HEK293 (cell line): ENCODE measurements at regions not wholly inside any gene's neighbourhood (a gene's known extent, or its start where the extent isn't known, plus 50 kb on each side); places are given as distances from the start of the nearest gene placed in this dataset.
A peak's percentile ranks its signal among the peaks of the same experiment; 100 is the strongest.

Experiments used
- CTCF ChIA-PET: fragments of 350-600 bp; formaldehyde crosslinking; extraction: SDS; loops from one replicate; lab custom pipeline; 2021; ENCODE audit warnings: antibody characterized with exemption; lab: Yijun Ruan, JAX
- POLR2A ChIA-PET: fragments of 300-600 bp; formaldehyde crosslinking; extraction: SDS; loops from one replicate; lab custom pipeline; 2020; ENCODE audit warnings: antibody characterized with exemption, inconsistent platforms; lab: Yijun Ruan, JAX
- H3K27ac ChIP-seq: fragments of 200-500 bp; sonication (Bioruptor generic); 2 replicates; pipeline ENCODE4 v1.5.1; 2014; ENCODE audit warnings: low read depth, low read length, control low read depth, inconsistent platforms; ENCODE audit errors: extremely low read depth
- H3K36me3 ChIP-seq, 2 experiments: fragments of 200-500 bp in 1 of 2; sonication (Bioruptor generic) in 1 of 2; 1 replicate in 1 of 2; 2 replicates in 1 of 2; pipeline ENCODE4 v1.5.1; 2014 to 2017; ENCODE audit warnings: inconsistent platforms in 2 of 2, low read length in 2 of 2; ENCODE audit not compliant: control insufficient read depth in 2 of 2, insufficient read depth in 1 of 2
- H3K4me1 ChIP-seq: fragments of 200-500 bp; sonication (Bioruptor generic); 2 replicates; pipeline ENCODE4 v1.5.1; 2014; ENCODE audit warnings: mild to moderate bottlenecking, low read length, inconsistent platforms; ENCODE audit not compliant: control insufficient read depth, insufficient read depth
- H3K4me3 ChIP-seq: 2 replicates; pipeline ENCODE4 v1.5.1; 2011; ENCODE audit warnings: low read depth, mild to moderate bottlenecking, control low read depth, low read length, moderate library complexity
- H3K9me3 ChIP-seq: fragments of 200-500 bp; sonication (Bioruptor generic); 2 replicates; pipeline ENCODE4 v1.5.1; 2014; ENCODE audit warnings: low read depth, low read length, inconsistent platforms; ENCODE audit not compliant: control insufficient read depth, insufficient read depth
- GLIS2 ChIP-seq: fragments of 450-650 bp; formaldehyde crosslinking; IDR thresholded peaks from 2 replicates; pipeline ENCODE4 v1.5.1; 2016; ENCODE audit warnings: missing biosample characterization, missing genetic modification characterization
- MZF1 ChIP-seq: fragments of 450-650 bp; formaldehyde crosslinking; IDR thresholded peaks from 2 replicates; pipeline ENCODE4 v1.5.1; 2017; ENCODE audit warnings: missing biosample characterization, missing genetic modification characterization, borderline replicate concordance
- WT1 ChIP-seq: fragments of 450-650 bp; formaldehyde crosslinking; IDR thresholded peaks from 2 replicates; pipeline ENCODE4 v1.5.1; 2016; ENCODE audit warnings: missing biosample characterization, missing genetic modification characterization
- ZBTB7A ChIP-seq: fragments of 450-650 bp; formaldehyde crosslinking; IDR thresholded peaks from 2 replicates; pipeline ENCODE4 v1.5.1; 2016; ENCODE audit warnings: low read depth, missing biosample characterization, missing genetic modification characterization
- ZFHX2 ChIP-seq: fragments of 450-650 bp; formaldehyde crosslinking; conservative IDR thresholded peaks from 2 replicates; pipeline ENCODE4 v1.5.1; 2016; ENCODE audit warnings: missing biosample characterization, missing genetic modification characterization
- ZNF138 ChIP-seq: fragments of 450-650 bp; formaldehyde crosslinking; IDR thresholded peaks from 2 replicates; pipeline ENCODE4 v1.5.1; 2016; ENCODE audit warnings: missing biosample characterization, missing genetic modification characterization, borderline replicate concordance
- ZNF175 ChIP-seq: fragments of 450-650 bp; formaldehyde crosslinking; IDR thresholded peaks from 2 replicates; pipeline ENCODE4 v1.5.1; 2016; ENCODE audit warnings: missing biosample characterization, missing genetic modification characterization
- ZNF239 ChIP-seq: fragments of 450-650 bp; formaldehyde crosslinking; IDR thresholded peaks from 2 replicates; pipeline ENCODE4 v1.5.1; 2016; ENCODE audit warnings: missing biosample characterization, missing genetic modification characterization
- ZNF274 ChIP-seq, 2 experiments: fragments of 200-500 bp in 1 of 2; fragments of 450-650 bp in 1 of 2; sonication (Bioruptor generic) in 1 of 2; formaldehyde crosslinking in 1 of 2; IDR thresholded peaks; 2 replicates each; pipeline versions ENCODE4 v1.5.1 to v1.6.1; 2014 to 2016; ENCODE audit warnings: borderline replicate concordance in 1 of 2, inconsistent platforms in 1 of 2, low read length in 1 of 2, missing biosample characterization in 1 of 2, missing genetic modification characterization in 1 of 2
- ZNF366 ChIP-seq: fragments of 450-650 bp; formaldehyde crosslinking; conservative IDR thresholded peaks from 2 replicates; pipeline ENCODE4 v1.5.1; 2016; ENCODE audit warnings: missing biosample characterization, missing genetic modification characterization
- ZNF433 ChIP-seq: fragments of 450-650 bp; formaldehyde crosslinking; IDR thresholded peaks from 2 replicates; pipeline ENCODE4 v1.5.1; 2016; ENCODE audit warnings: missing biosample characterization, missing genetic modification characterization, low read depth
- ZNF48 ChIP-seq: fragments of 450-650 bp; formaldehyde crosslinking; IDR thresholded peaks from 2 replicates; pipeline ENCODE4 v1.5.1; 2016; ENCODE audit warnings: missing biosample characterization, missing genetic modification characterization
- ZNF548 ChIP-seq: fragments of 450-650 bp; formaldehyde crosslinking; IDR thresholded peaks from 2 replicates; pipeline ENCODE4 v1.5.1; 2016; ENCODE audit warnings: missing biosample characterization, missing genetic modification characterization
- ZNF549 ChIP-seq: fragments of 450-650 bp; IDR thresholded peaks from 2 replicates; pipeline ENCODE4 v1.5.1; 2018; ENCODE audit warnings: missing biosample characterization, missing genetic modification characterization, mild to moderate bottlenecking, inconsistent platforms, moderate library complexity
- ZNF560 ChIP-seq: fragments of 450-650 bp; formaldehyde crosslinking; IDR thresholded peaks from 2 replicates; pipeline ENCODE4 v1.5.1; 2017; ENCODE audit warnings: missing biosample characterization, missing genetic modification characterization, borderline replicate concordance
- ZNF623 ChIP-seq: fragments of 450-650 bp; formaldehyde crosslinking; IDR thresholded peaks from 2 replicates; pipeline ENCODE4 v1.5.1; 2016; ENCODE audit warnings: missing biosample characterization, missing genetic modification characterization
- ZNF629 ChIP-seq: fragments of 450-650 bp; formaldehyde crosslinking; IDR thresholded peaks from 2 replicates; pipeline ENCODE4 v1.5.1; 2017; ENCODE audit warnings: missing biosample characterization, missing genetic modification characterization
- TF ChIP-seq, protein P1 (sequence below): fragments of 450-650 bp; formaldehyde crosslinking; IDR thresholded peaks from 2 replicates; pipeline ENCODE4 v1.5.1; 2016; ENCODE audit warnings: missing biosample characterization, missing genetic modification characterization, borderline replicate concordance
- TF ChIP-seq, protein P2 (sequence below): fragments of 450-650 bp; formaldehyde crosslinking; IDR thresholded peaks from 2 replicates; pipeline ENCODE4 v1.5.1; 2016; ENCODE audit warnings: missing biosample characterization, missing genetic modification characterization
- TF ChIP-seq, protein P3 (sequence below): fragments of 450-650 bp; formaldehyde crosslinking; conservative IDR thresholded peaks from 2 replicates; pipeline ENCODE4 v1.5.1; 2016; ENCODE audit warnings: low read depth, missing biosample characterization, missing genetic modification characterization
- TF ChIP-seq, protein P4 (sequence below): fragments of 450-650 bp; formaldehyde crosslinking; optimal IDR thresholded peaks from 2 replicates; pipeline ENCODE3; 2016; ENCODE audit warnings: missing biosample characterization, mild to moderate bottlenecking, missing genetic modification characterization

DNA sequence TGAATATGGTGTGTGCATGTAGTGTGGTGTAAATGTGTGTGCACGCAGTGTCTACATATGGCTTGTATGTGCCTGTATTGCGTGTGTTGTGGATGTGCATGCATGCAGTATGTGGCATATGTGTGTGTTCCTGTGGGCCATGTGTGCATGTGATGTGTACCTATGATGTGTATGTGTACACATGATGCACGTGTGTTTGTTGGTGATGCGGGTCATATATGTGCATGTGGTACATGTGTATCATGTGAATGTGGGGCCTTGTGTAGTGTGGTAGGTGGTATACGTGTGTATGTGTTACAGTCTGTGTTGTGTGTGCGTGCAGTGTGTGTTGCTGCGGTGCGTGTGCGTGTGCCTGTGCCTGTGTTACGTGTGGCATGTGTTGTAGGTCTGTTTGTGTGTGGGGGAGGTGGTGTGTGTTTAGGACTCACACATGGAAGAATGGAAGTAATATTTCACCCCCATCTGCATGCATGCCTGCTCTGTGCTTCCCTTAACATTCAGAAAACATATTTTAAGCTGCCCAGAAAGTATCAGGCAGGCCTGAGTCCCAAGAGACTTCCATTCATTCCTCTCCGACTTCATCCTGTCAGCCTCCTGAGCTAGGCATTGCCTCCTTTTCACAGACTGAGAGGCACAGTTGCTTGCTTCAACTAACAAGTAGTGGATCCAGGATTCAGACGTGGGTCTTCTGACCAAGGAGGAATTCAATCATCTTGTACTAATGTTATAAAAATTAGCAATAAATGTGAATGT is 55.4 kb upstream of the RUFY1 start:
- Histone ChIP-seq H3K36me3 (no peaks in the 10 kb centered on the region), H3K4me3 (no peak overlapping the region), H3K9me3 (no peaks in the 10 kb centered on the region), H3K4me1 (no peaks in the 10 kb centered on the region), H3K27ac (no peak overlapping the region)
- no peak for TF ChIP-seq ZNF548
- TF ChIP-seq ZNF175 (tag by site-specific recombination) = no peak
- TF ChIP-seq, protein P1, sequence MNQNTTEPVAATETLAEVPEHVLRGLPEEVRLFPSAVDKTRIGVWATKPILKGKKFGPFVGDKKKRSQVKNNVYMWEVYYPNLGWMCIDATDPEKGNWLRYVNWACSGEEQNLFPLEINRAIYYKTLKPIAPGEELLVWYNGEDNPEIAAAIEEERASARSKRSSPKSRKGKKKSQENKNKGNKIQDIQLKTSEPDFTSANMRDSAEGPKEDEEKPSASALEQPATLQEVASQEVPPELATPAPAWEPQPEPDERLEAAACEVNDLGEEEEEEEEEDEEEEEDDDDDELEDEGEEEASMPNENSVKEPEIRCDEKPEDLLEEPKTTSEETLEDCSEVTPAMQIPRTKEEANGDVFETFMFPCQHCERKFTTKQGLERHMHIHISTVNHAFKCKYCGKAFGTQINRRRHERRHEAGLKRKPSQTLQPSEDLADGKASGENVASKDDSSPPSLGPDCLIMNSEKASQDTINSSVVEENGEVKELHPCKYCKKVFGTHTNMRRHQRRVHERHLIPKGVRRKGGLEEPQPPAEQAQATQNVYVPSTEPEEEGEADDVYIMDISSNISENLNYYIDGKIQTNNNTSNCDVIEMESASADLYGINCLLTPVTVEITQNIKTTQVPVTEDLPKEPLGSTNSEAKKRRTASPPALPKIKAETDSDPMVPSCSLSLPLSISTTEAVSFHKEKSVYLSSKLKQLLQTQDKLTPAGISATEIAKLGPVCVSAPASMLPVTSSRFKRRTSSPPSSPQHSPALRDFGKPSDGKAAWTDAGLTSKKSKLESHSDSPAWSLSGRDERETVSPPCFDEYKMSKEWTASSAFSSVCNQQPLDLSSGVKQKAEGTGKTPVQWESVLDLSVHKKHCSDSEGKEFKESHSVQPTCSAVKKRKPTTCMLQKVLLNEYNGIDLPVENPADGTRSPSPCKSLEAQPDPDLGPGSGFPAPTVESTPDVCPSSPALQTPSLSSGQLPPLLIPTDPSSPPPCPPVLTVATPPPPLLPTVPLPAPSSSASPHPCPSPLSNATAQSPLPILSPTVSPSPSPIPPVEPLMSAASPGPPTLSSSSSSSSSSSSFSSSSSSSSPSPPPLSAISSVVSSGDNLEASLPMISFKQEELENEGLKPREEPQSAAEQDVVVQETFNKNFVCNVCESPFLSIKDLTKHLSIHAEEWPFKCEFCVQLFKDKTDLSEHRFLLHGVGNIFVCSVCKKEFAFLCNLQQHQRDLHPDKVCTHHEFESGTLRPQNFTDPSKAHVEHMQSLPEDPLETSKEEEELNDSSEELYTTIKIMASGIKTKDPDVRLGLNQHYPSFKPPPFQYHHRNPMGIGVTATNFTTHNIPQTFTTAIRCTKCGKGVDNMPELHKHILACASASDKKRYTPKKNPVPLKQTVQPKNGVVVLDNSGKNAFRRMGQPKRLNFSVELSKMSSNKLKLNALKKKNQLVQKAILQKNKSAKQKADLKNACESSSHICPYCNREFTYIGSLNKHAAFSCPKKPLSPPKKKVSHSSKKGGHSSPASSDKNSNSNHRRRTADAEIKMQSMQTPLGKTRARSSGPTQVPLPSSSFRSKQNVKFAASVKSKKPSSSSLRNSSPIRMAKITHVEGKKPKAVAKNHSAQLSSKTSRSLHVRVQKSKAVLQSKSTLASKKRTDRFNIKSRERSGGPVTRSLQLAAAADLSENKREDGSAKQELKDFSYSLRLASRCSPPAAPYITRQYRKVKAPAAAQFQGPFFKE (tag by site-specific recombination) = 0 out of 2 replicates have a peak, but pooled peaks have one; percentile 55
- POLR2A ChIA-PET = no interaction called here
- CTCF ChIA-PET = interaction anchor here (0.6 to 2.5 kb wide), 7 partner anchors 9 to 1420 kb away, joined by 3 to 27 read pairs (median 3); no protein-coding TSS in a partner anchor

DNA sequence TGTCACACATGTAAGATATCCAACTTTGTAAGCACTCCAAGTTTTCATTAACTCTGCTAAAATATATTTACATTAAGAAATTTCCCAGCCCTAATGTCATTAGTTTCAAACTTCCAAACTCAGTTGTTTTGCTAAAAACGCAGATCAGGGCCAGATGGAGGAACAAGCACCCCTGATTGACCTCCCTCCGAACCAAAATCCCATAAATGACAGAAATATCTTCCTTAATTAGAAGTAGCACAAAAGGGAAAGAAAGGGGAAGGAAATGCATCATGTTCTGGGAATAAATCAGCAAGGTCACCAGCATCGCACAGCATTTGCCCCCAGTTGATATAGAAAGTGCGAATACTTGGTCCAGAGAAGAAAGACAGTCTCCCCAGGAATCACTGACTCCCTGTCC is 61.4 kb upstream of the RUFY1 start:
- CTCF ChIA-PET = no interaction called here
- no peak overlapping the region for H3K27ac ChIP-seq
- no peak overlapping the region for H3K4me3 ChIP-seq
- H3K36me3 ChIP-seq = no peaks in the 10 kb centered on the region
- no peak for TF ChIP-seq WT1 (tag by site-specific recombination)
- TF ChIP-seq, protein P2, sequence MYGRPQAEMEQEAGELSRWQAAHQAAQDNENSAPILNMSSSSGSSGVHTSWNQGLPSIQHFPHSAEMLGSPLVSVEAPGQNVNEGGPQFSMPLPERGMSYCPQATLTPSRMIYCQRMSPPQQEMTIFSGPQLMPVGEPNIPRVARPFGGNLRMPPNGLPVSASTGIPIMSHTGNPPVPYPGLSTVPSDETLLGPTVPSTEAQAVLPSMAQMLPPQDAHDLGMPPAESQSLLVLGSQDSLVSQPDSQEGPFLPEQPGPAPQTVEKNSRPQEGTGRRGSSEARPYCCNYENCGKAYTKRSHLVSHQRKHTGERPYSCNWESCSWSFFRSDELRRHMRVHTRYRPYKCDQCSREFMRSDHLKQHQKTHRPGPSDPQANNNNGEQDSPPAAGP (tag by site-specific recombination) = no peak
- TF ChIP-seq MZF1 (tag by site-specific recombination) = no peak
- TF ChIP-seq ZNF629 (tag by site-specific recombination) = no peak
- TF ChIP-seq ZNF239 (tag by site-specific recombination) = no peak
- no peak for TF ChIP-seq ZFHX2 (tag by site-specific recombination)
- TF ChIP-seq ZNF623 (tag by site-specific recombination) = no peak
- no peak for TF ChIP-seq ZNF433 (tag by site-specific recombination)
- TF ChIP-seq ZNF560 (tag by site-specific recombination) = no peak
- TF ChIP-seq GLIS2 (tag by site-specific recombination) = no peak
- TF ChIP-seq ZNF366 (tag by site-specific recombination) = no peak
- TF ChIP-seq ZNF549 (tag by site-specific recombination) = no peak
- no peak for TF ChIP-seq ZNF48
- TF ChIP-seq, protein P3, sequence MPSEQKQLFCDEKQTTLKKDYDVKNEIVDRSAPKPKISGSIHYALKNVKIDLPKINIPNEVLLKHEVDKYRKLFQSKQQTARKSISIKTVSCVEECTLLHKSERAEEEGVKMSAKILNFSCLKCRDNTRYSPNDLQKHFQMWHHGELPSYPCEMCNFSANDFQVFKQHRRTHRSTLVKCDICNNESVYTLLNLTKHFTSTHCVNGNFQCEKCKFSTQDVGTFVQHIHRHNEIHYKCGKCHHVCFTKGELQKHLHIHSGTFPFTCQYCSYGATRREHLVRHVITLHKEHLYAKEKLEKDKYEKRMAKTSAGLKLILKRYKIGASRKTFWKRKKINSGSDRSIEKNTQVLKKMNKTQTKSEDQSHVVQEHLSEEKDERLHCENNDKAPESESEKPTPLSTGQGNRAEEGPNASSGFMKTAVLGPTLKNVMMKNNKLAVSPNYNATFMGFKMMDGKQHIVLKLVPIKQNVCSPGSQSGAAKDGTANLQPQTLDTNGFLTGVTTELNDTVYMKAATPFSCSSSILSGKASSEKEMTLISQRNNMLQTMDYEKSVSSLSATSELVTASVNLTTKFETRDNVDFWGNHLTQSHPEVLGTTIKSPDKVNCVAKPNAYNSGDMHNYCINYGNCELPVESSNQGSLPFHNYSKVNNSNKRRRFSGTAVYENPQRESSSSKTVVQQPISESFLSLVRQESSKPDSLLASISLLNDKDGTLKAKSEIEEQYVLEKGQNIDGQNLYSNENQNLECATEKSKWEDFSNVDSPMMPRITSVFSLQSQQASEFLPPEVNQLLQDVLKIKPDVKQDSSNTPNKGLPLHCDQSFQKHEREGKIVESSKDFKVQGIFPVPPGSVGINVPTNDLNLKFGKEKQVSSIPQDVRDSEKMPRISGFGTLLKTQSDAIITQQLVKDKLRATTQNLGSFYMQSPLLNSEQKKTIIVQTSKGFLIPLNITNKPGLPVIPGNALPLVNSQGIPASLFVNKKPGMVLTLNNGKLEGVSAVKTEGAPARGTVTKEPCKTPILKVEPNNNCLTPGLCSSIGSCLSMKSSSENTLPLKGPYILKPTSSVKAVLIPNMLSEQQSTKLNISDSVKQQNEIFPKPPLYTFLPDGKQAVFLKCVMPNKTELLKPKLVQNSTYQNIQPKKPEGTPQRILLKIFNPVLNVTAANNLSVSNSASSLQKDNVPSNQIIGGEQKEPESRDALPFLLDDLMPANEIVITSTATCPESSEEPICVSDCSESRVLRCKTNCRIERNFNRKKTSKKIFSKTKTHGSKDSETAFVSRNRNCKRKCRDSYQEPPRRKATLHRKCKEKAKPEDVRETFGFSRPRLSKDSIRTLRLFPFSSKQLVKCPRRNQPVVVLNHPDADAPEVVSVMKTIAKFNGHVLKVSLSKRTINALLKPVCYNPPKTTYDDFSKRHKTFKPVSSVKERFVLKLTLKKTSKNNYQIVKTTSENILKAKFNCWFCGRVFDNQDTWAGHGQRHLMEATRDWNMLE (tag by site-specific recombination) = no peak
- TF ChIP-seq, protein P4, sequence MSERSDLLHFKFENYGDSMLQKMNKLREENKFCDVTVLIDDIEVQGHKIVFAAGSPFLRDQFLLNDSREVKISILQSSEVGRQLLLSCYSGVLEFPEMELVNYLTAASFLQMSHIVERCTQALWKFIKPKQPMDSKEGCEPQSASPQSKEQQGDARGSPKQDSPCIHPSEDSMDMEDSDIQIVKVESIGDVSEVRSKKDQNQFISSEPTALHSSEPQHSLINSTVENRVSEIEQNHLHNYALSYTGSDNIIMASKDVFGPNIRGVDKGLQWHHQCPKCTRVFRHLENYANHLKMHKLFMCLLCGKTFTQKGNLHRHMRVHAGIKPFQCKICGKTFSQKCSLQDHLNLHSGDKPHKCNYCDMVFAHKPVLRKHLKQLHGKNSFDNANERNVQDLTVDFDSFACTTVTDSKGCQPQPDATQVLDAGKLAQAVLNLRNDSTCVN (tag by site-specific recombination) = no peak
- TF ChIP-seq ZBTB7A = no peak
- no peak for TF ChIP-seq ZNF138
- no peak for TF ChIP-seq ZNF274 (IDR thresholded peaks at IDR 0.05; ENCODE audit: low read length)
- TF ChIP-seq ZNF274 (tag by site-specific recombination; IDR thresholded peaks at IDR 0.05; ENCODE audit: borderline replicate concordance) = no peak
- POLR2A ChIA-PET = no interaction called here
- no peaks in the 10 kb centered on the region for H3K9me3 ChIP-seq
- H3K4me1 ChIP-seq = no peaks in the 10 kb centered on the region
